ENCODE measurements at regions not wholly inside any gene's neighbourhood (a gene's known extent, or its start where the extent isn't known, plus 50 kb on each side); places are given as distances from the start of the nearest gene placed in this dataset.

GRCh38 chr11:130674686-130675308 is 226.4 kb downstream of the ADAMTS15 start:
- TF ChIP-seq CTCF (conservative IDR thresholded peaks at IDR 0.05) (no peak), ZFX (IDR thresholded peaks at IDR 0.05) (no peak)

All from C4-2B (cell line).